NOMO-1 treated with dmso at 0.1 percent for 144 hours (cell line): ENCODE measurements at regions not wholly inside any gene's neighbourhood (a gene's known extent, or its start where the extent isn't known, plus 50 kb on each side); places are given as distances from the start of the nearest gene placed in this dataset.

Source experiments
- DNase-seq: peaks from one replicate; lab custom pipeline; 2025; ENCODE audit not compliant: unreplicated experiment; lab: John Stamatoyannopoulos, UW

- no peak for DNase-seq
These were observed 519.1 kb downstream of the IQCM start for GRCh38 chr4:149296503-149296902.

DNA sequence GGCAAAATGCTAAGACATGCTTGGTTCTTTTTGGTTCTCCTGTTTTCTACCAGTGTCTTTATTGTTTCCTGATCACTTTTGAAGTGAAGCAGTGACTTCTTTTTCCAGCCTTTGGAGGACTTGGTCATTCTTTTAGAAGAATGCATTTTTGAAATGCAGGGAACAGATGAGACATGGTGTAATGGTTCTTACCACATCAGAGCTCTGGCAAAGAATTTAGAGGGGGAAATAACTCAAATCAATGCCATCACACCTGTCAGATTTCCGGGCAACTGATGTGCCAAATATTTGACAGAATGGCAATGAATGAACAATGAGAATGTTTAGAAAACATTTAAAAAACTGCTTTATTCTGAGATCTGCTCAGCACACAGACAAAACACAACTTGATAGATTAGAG is 519.6 kb downstream of the IQCM start:
- DNase-seq = no peak

- DNase-seq = no peak
These were observed 521.0 kb downstream of the IQCM start for GRCh38 chr4:149294601-149295000.

DNA sequence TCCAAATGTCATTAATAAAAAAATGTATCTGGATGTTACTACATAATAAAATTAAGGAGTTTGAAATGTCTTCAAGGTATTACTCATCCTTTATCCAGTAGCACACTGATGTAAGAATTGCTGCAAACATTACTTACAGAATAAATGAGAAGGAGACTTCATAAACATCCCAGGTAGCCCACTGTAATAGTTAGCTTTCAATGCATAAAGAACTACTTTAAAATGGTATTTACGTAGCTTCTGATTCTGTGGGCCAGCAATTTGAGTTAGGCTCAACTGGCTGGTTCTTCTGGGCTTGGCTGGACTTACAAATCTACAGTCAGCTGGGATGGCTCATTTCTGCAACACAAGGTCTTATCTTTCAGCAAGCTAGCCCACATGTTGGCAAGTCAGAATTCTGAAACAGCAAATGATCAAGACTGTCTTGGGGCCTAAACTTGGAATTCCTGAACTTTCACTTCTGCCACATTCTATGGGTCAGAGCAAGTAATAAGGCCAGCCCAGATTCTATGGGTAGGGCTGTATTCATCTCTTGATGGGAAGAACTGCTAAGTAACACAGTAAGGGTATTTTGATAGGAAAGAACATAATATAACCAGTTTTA is 522.5 kb downstream of the IQCM start:
- DNase-seq = no peak

DNA sequence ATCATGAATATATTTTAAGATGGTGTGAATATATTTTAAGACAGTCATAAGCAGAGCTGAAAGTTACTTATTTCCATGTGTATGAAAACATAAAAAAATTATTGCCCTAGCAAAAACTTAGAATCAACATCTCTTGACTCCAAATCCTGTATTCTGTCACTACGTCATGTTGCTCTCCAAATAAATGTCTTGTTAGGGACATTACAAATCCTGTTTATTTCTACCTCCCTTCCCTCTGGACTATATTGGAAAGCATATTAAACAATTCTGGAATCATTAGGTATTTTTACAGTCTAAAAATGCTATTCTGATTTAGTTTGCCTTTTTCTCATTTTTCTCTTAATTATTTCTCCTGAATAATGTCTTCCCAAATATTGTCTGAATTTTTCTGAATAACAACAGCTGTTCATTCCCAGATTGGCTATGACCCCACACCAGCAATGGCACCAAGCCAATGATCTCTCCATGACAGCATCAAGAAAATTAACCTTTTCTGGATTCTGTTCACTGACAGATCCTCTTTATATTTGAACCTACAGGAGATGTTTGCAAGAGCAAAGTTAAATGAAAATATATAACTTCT is 523.1 kb downstream of the IQCM start:
- no peak for DNase-seq

GRCh38 chr4:149291463-149291862 is 524.2 kb downstream of the IQCM start:
- DNase-seq = no peak

- DNase-seq = no peak
These were observed 534.8 kb downstream of the IQCM start for GRCh38 chr4:149280806-149281205.

- DNase-seq = no peak
These were observed 535.9 kb downstream of the IQCM start for GRCh38 chr4:149279776-149280175.

- DNase-seq = no peak
These were observed 536.3 kb downstream of the IQCM start for GRCh38 chr4:149279331-149279730.

DNA sequence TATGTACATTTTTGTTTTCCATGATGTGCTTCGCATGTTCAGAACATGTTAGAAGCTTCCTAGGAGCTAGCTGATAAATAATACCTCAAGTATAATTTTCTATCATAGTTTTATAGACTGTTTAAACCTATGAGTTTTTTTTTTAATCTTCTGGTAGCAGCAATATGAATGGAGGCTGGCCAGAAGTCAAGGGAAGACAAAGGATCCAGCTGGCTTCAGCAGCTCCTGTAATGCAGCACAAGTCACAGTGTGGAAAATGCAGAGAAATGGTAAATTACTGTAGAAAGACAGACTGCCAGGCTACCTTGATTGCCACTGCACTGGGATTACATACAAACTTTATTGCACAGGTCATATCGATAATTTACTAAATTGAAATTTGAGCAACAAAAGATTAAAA is 537.9 kb downstream of the IQCM start:
- DNase-seq = no peak

DNA sequence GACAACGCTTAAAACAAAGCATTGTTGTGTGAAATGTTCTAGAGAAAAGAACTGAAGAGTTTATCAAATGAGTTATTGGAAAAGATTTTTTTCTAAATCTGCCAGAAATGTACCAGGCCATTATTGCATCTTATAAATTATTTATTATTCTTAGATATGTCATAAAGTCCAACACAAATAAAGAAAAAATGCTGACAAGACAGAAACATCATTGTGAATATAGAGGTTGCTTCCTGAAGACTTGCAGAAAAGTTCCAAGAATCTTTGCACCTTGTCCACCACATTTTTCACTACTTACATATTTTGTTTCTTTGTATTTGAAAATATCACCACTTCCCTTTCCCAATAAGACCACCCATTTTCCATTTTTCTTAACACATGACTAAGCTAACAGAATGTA is 545.8 kb downstream of the IQCM start:
- DNase-seq = no peak

GRCh38 chr4:149266301-149266700 is 549.3 kb downstream of the IQCM start:
- DNase-seq = no peak

DNA sequence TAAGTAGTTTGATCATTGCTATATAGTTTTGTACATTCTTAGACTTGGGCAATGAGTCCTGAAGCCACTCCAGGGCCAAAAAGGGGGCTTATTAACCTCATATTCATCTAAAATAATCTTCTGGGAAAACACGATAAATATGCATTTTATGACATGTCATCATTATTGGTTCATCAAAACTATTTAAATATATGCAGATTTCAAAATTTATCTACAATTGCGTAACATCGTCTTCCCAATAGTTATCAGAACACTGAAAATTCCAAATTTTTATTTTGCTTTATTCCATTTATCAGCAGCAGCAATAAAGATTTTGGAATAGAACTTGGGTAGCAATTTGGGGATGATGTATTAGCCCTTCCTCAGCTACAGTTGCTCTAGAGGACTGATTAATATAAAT is 550.0 kb downstream of the IQCM start:
- no peak for DNase-seq

- DNase-seq = no peak
These were observed 551.4 kb downstream of the IQCM start for GRCh38 chr4:149264093-149264733.

GRCh38 chr4:149248191-149248764 is 567.4 kb downstream of the IQCM start:
- DNase-seq = no peak

- no peak for DNase-seq
These were observed 568.5 kb downstream of the IQCM start for GRCh38 chr4:149247164-149247563.

DNA sequence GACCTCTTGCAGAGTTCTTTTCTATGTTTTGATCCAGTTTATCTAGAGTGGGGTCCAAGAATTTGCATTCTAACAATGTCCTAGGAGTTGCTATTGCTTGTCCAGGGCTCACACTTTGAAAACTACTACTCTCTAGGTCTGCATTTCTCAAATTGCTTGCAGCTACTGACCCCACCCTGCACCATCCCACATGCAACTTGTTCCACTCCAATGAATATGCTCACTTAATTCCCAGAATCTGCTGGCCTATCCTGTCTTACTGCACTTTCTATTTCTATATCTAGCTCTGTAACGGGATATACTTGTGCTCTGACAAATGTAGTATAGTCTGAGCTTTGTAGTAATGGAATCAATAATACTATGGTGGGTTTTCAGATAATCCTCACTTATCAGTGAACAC is 570.3 kb downstream of the IQCM start:
- no peak for DNase-seq

DNA sequence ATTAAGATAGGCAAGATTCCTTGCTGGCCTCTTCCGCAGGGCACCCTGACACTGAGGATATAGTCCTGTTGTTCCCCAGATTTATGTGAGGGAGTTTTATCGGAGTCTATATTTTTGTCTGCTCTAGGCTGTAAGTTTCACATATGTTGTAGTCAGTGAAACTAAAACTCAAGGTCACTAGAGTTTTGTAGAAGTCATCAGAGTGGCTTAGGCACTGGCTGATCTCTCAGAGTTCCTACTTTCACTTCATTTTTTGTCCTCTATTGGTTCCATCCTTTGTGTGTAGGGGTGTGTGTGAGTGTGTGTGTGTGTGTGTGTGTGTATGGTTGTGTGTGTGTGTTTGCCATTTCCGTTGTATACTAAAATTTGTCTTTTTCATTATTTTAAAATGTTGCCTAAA is 577.5 kb downstream of the IQCM start:
- no peak for DNase-seq

DNA sequence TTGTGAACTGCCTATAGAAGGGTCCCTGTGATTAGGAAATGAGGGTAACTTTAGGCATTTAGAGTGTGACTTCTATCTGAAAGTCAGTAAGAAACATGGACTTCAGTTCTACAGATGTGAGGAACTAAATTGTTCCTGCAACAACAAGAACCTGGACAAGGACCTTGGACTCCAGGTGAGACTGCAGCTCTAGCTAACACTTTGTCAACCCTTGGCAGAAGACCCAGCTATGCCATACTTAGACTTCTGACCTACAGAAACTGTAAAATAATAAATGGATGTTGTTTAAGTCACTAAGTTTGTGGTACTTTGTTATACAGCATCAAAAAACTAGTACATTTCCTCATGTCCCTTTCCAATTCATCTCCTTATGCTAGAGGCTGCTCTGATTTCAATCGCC is 580.8 kb downstream of the IQCM start:
- no peak for DNase-seq

DNA sequence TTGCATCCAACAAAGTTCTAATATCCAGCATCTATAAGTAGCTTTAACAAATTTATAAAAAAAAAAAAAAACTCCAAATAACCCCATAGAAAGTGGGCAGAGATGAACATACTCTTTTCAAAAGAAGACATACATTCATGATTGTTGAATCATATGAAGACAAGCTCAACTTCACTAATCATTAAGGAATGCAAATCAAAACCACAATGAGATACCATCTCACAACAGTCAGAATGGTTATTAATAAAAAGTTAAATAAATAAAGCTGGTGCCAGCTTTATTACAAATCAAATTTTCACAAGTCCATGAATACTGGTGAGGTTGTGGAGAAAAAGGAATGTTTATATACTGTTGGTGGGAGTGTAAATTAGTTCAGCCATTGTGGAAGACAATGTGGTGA is 592.0 kb downstream of the IQCM start:
- no peak for DNase-seq

- no peak for DNase-seq
These were observed 597.0 kb downstream of the IQCM start for GRCh38 chr4:149218672-149219071.

- DNase-seq = no peak
These were observed 601.3 kb downstream of the IQCM start for GRCh38 chr4:149214301-149214700.
